H1 (cell line): ENCODE measurements at regions not wholly inside any gene's neighbourhood (a gene's known extent, or its start where the extent isn't known, plus 50 kb on each side); places are given as distances from the start of the nearest gene placed in this dataset.

Source experiments
- CTCF ChIA-PET: fragments of 300-600 bp; sonication (Branson Sonifier 250); formaldehyde crosslinking; loops from one replicate; lab custom pipeline; 2021; ENCODE audit not compliant: partially characterized antibody; lab: Charles Lee
- POLR2A ChIA-PET: fragments of 300-600 bp; sonication (Branson Sonifier 250); formaldehyde crosslinking; loops from one replicate; lab custom pipeline; 2021; ENCODE audit warnings: inconsistent platforms; ENCODE audit not compliant: partially characterized antibody; lab: Charles Lee
- DNase-seq, 2 experiments: peaks; one replicate each; pipeline versions ENCODE4 v3.0.0 to v3.0.0-alpha.2; 2010 to 2022; ENCODE audit warnings: low spot score in 2 of 2, low read depth in 1 of 2, mixed read lengths in 1 of 2
- FAIRE-seq: peaks from 2 replicates; lab custom pipeline; 2011; peaks lifted over from hg19 to GRCh38; lab: Jason Lieb, UNC
- H2AFZ ChIP-seq: 2 replicates; pipeline ENCODE4 v1.8.1; 2012; ENCODE audit warnings: low read length, inconsistent platforms
- H2AK5ac ChIP-seq: 2 replicates; pipeline ENCODE4 v1.6.1; 2013; ENCODE audit warnings: low read depth, low read length
- H2BK120ac ChIP-seq: replicated peaks from 2 replicates; pipeline ENCODE3; 2013; ENCODE audit warnings: low read depth, low read length, inconsistent platforms
- H2BK12ac ChIP-seq: 2 replicates; pipeline ENCODE4 v1.6.1; 2013; ENCODE audit warnings: low read depth, low read length
- H2BK15ac ChIP-seq: 2 replicates; pipeline ENCODE4 v1.6.1; 2013; ENCODE audit warnings: low read length
- H2BK20ac ChIP-seq: 2 replicates; pipeline ENCODE4 v1.6.1; 2013; ENCODE audit warnings: low read length
- H2BK5ac ChIP-seq: 2 replicates; pipeline ENCODE4 v1.6.1; 2013; ENCODE audit warnings: low read depth, low read length
- H3K14ac ChIP-seq: 2 replicates; pipeline ENCODE4 v1.6.1; 2013; ENCODE audit warnings: inconsistent platforms; ENCODE audit not compliant: insufficient read length
- H3K18ac ChIP-seq: 2 replicates; pipeline ENCODE4 v1.6.1; 2013; ENCODE audit warnings: low read length; ENCODE audit errors: extremely low read depth
- H3K23ac ChIP-seq: 2 replicates; pipeline ENCODE4 v1.6.1; 2013; ENCODE audit warnings: inconsistent platforms; ENCODE audit not compliant: insufficient read length
- H3K23me2 ChIP-seq: 2 replicates; pipeline ENCODE4 v1.6.1; 2013; ENCODE audit warnings: low read depth, low read length
- H3K27ac ChIP-seq: 2 replicates; pipeline ENCODE4 v1.6.1; 2011; ENCODE audit warnings: low read depth, low read length, inconsistent platforms
- H3K27me3 ChIP-seq, 4 experiments: replicated peaks in 1 of 4; 1 replicate in 1 of 4; 2 replicates in 3 of 4; pipeline versions ENCODE4 v1.6.1 to v1.8.1; 2011 to 2013; ENCODE audit warnings: low read length in 3 of 4, mild to moderate bottlenecking in 3 of 4, inconsistent platforms in 2 of 4, mixed read lengths in 2 of 4, moderate library complexity in 1 of 4; ENCODE audit not compliant: control insufficient read depth in 3 of 4, insufficient read depth in 3 of 4; ENCODE audit errors: extremely low read depth in 1 of 4
- H3K36me3 ChIP-seq, 4 experiments: 2 replicates each; pipeline versions ENCODE4 v1.6.1 to v1.8.1; 2011 to 2013; ENCODE audit warnings: mild to moderate bottlenecking in 4 of 4, low read length in 3 of 4, moderate library complexity in 2 of 4, control low read depth in 1 of 4, inconsistent platforms in 1 of 4; ENCODE audit not compliant: insufficient read depth in 4 of 4, control insufficient read depth in 2 of 4
- H3K4ac ChIP-seq: replicated peaks from 2 replicates; pipeline ENCODE3; 2013; ENCODE audit warnings: low read length, low read depth, mixed read lengths, inconsistent platforms; ENCODE audit not compliant: insufficient read length
- H3K4me1 ChIP-seq, 4 experiments: replicated peaks in 1 of 4; 1 replicate in 1 of 4; 2 replicates in 3 of 4; pipeline versions ENCODE4 v1.6.1 to v1.8.1; 2011 to 2013; ENCODE audit warnings: low read length in 3 of 4, inconsistent platforms in 2 of 4, mixed read lengths in 1 of 4; ENCODE audit not compliant: insufficient read depth in 4 of 4, control insufficient read depth in 3 of 4
- H3K4me2 ChIP-seq, 2 experiments: 2 replicates each; pipeline versions ENCODE4 v1.6.1 to v1.8.1; 2011 to 2013; ENCODE audit warnings: low read depth in 2 of 2, low read length in 2 of 2, control low read depth in 1 of 2, inconsistent platforms in 1 of 2, mild to moderate bottlenecking in 1 of 2; ENCODE audit not compliant: insufficient read depth in 1 of 2
- H3K4me3 ChIP-seq, 4 experiments: fragments of 200-600, 300-600 bp in 1 of 4; sonication (generic), shearing (Covaris generic), sonication (Bioruptor Twin) in 1 of 4; 2 replicates each; pipeline versions ENCODE4 v1.5.1 to v1.8.1; 2011 to 2016; ENCODE audit warnings: low read length in 4 of 4, low read depth in 3 of 4, control low read depth in 2 of 4, inconsistent platforms in 2 of 4, mild to moderate bottlenecking in 2 of 4, mixed read lengths in 1 of 4, moderate library complexity in 1 of 4; ENCODE audit not compliant: insufficient read depth in 2 of 4; ENCODE audit errors: extremely low read depth in 1 of 4
- H3K56ac ChIP-seq: replicated peaks from 2 replicates; pipeline ENCODE3; 2013; ENCODE audit warnings: low read depth, mild to moderate bottlenecking, mixed read lengths, low read length, inconsistent platforms; ENCODE audit not compliant: insufficient read length
- H3K79me1 ChIP-seq: 2 replicates; pipeline ENCODE4 v1.6.1; 2013; ENCODE audit warnings: low read depth, low read length, control low read depth
- H3K79me2 ChIP-seq, 2 experiments: 2 replicates each; pipeline versions ENCODE4 v1.6.1 to v1.8.1; 2012 to 2013; ENCODE audit warnings: low read length in 2 of 2, mild to moderate bottlenecking in 2 of 2, inconsistent platforms in 1 of 2; ENCODE audit not compliant: insufficient read depth in 2 of 2, control insufficient read depth in 1 of 2
- H3K9ac ChIP-seq, 4 experiments: replicated peaks in 1 of 4; 1 replicate in 1 of 4; 2 replicates in 3 of 4; pipeline versions ENCODE4 v1.6.1 to v1.8.1; 2011 to 2013; ENCODE audit warnings: low read depth in 3 of 4, low read length in 3 of 4, control low read depth in 2 of 4, mild to moderate bottlenecking in 2 of 4, moderate library complexity in 2 of 4, inconsistent platforms in 1 of 4; ENCODE audit errors: extremely low read depth in 1 of 4
- H3K9me3 ChIP-seq, 2 experiments: 2 replicates each; pipeline versions ENCODE4 v1.6.1 to v1.8.1; 2012 to 2013; ENCODE audit warnings: mild to moderate bottlenecking in 2 of 2, moderate library complexity in 2 of 2, control low read depth in 1 of 2, inconsistent platforms in 1 of 2, low read depth in 1 of 2, low read length in 1 of 2, mixed read lengths in 1 of 2; ENCODE audit not compliant: insufficient read depth in 2 of 2
- H4K20me1 ChIP-seq, 2 experiments: replicated peaks in 1 of 2; 2 replicates each; pipeline versions ENCODE3 to v1.8.1; 2011 to 2013; ENCODE audit warnings: inconsistent platforms in 2 of 2, low read length in 2 of 2, mild to moderate bottlenecking in 1 of 2; ENCODE audit not compliant: insufficient read depth in 2 of 2, control insufficient read depth in 1 of 2
- H4K5ac ChIP-seq: 2 replicates; pipeline ENCODE4 v1.6.1; 2013; ENCODE audit warnings: low read length, low read depth, mixed read lengths, inconsistent platforms; ENCODE audit not compliant: insufficient read length
- H4K8ac ChIP-seq: 2 replicates; pipeline ENCODE4 v1.8.0; 2013; ENCODE audit warnings: mild to moderate bottlenecking, moderate library complexity, low read length, inconsistent platforms; ENCODE audit not compliant: insufficient read depth; ENCODE audit errors: extremely low read depth
- H4K91ac ChIP-seq: replicated peaks from 2 replicates; pipeline ENCODE3; 2013; ENCODE audit warnings: low read length, mixed read lengths, inconsistent platforms; ENCODE audit not compliant: insufficient read length
- CBX5 ChIP-seq: fragments of 300-800, 300-1000 bp; sonication (generic); IDR thresholded peaks from 2 replicates; pipeline ENCODE4 v1.7.1; 2016; ENCODE audit warnings: antibody characterized with exemption, low read length, low read depth
- FOSL1 ChIP-seq: IDR thresholded peaks from 2 replicates; pipeline ENCODE4 v1.6.1; 2011; ENCODE audit warnings: mild to moderate bottlenecking, low read depth, low read length, moderate library complexity; ENCODE audit not compliant: insufficient read depth
- HDAC2 ChIP-seq, 2 experiments: fragments of 300-600 bp in 1 of 2; sonication (generic) in 1 of 2; IDR thresholded peaks; 2 replicates each; pipeline ENCODE4 v1.6.1; 2011 to 2012; ENCODE audit warnings: low read depth in 2 of 2, low read length in 2 of 2, mild to moderate bottlenecking in 2 of 2, moderate library complexity in 2 of 2, borderline replicate concordance in 1 of 2, inconsistent platforms in 1 of 2
- HDAC6 ChIP-seq: IDR thresholded peaks from one replicate; pipeline ENCODE4 v1.7.1; 2012; ENCODE audit warnings: low read depth, mild to moderate bottlenecking, inconsistent platforms, low read length, moderate library complexity
- NANOG ChIP-seq: IDR thresholded peaks from 2 replicates; pipeline ENCODE4 v1.6.1; 2011; ENCODE audit warnings: low read length, low read depth, mild to moderate bottlenecking, inconsistent platforms; ENCODE audit not compliant: insufficient read depth, poor library complexity, severe bottlenecking
- POLR2AphosphoS5 ChIP-seq: IDR thresholded peaks from 2 replicates; pipeline ENCODE4 v1.6.1; 2011; ENCODE audit warnings: low read depth, low read length
- RNF2 ChIP-seq: fragments of 200-900, 300-1000 bp; sonication (generic); IDR thresholded peaks from 2 replicates; pipeline ENCODE4 v1.7.1; 2016; ENCODE audit warnings: borderline replicate concordance, low read depth, mild to moderate bottlenecking, antibody characterized with exemption, low read length; ENCODE audit not compliant: poor library complexity, severe bottlenecking; ENCODE audit errors: missing control alignments
- RXRA ChIP-seq: IDR thresholded peaks from 2 replicates; pipeline ENCODE4 v1.6.1; 2011; ENCODE audit warnings: low read depth, mild to moderate bottlenecking, low read length, moderate library complexity; ENCODE audit not compliant: insufficient read depth
- WGBS, 2 experiments: shearing (Covaris generic) in 1 of 2; methylation state at CpG; one replicate each; pipeline versions ENCODE4 v1.1.6 to v1.1.7; 2013 to 2015; ENCODE audit warnings: low lambda C conversion rate in 2 of 2, mixed read lengths in 2 of 2, inconsistent platforms in 1 of 2, low coverage in 1 of 2, missing lambda C conversion rate in 1 of 2; ENCODE audit not compliant: insufficient replicate concordance in 2 of 2, insufficient coverage in 1 of 2, insufficient read length in 1 of 2; ENCODE audit errors: extremely low coverage in 1 of 2, missing lambda C conversion rate in 1 of 2; 5-methylcytosine and 5-hydroxymethylcytosine counted together

DNA sequence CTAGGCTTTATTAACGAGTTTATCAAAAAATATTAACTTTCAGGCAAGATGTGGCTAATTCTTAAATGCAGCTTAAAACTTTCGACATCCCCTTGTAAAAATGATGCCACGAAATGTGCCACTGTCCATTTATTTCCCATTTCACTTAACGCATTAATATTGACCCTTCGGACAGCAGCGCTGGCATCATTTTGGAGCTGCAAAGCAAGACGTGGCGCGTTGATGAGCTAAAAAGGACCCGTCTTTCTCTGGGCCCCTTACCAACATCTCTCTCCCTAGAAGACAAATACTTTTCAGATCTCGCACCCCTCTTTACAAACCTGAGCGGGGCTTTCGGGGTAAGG, 367.9 kb downstream of the MTX2 start:
- no peak for FAIRE-seq
- Histone ChIP-seq H3K27ac (no peak overlapping the region), H3K9ac (no peak overlapping the region; a peak in 1 of 7 replicates)

More for the DNA sequence above, 367.9 kb downstream of the MTX2 start:
- Histone ChIP-seq H3K79me1 (no peaks in the 10 kb centered on the region), H2BK12ac (no peak overlapping the region), H3K4me2 (peak overlapping the region; percentile 57 to 69), H3K18ac (no peak overlapping the region; the same call in 1 of the 2 replicates), H3K23me2 (peaks cover 3% of the 10 kb centered on the region; the same call in 1 of the 2 replicates), H2AK5ac (no peak overlapping the region), H3K36me3 (no peaks in the 10 kb centered on the region), H2BK20ac (no peak overlapping the region), H3K56ac (no peak overlapping the region), H2BK5ac (no peak overlapping the region), H3K14ac (no peak overlapping the region), H3K79me2 (no peaks in the 10 kb centered on the region), H3K23ac (no peak overlapping the region), H4K8ac (no peak overlapping the region)
- no peak for TF ChIP-seq RXRA
- TF ChIP-seq HDAC2 (IDR thresholded peaks at IDR 0.05; ENCODE audit: borderline replicate concordance in 1 of 2, low read depth in 2 of 2, low read length in 2 of 2) = no peak
- no peak for TF ChIP-seq FOSL1
- no peak for TF ChIP-seq POLR2AphosphoS5
- TF ChIP-seq NANOG = no peak
- TF ChIP-seq CBX5 = no peak
- TF ChIP-seq RNF2 = no peak
- TF ChIP-seq HDAC6 = no peak
- TF ChIP-seq, all 59 proteins: peak for 0
- POLR2A ChIA-PET = interaction anchor here (0.7 kb wide), 1 partner anchor 18 kb away, joined by 3 read pairs; no protein-coding TSS in a partner anchor
- Histone ChIP-seq H2BK120ac (no peak overlapping the region), H3K4me1 (peaks cover 0 to 5% (median 0%) of the 10 kb centered on the region in 4 experiments; a peak in 2 of 7 replicates), H3K9me3 (no peaks in the 10 kb centered on the region), H2BK15ac (no peak overlapping the region), H4K91ac (no peak overlapping the region), H3K27me3 (peaks cover 12 to 35% (median 20%) of the 10 kb centered on the region in 4 experiments), H4K5ac (no peak overlapping the region), H2AFZ (0 out of 2 replicates have a peak overlapping the region, but pooled peaks have one; percentile 24), H4K20me1 (no peaks in the 10 kb centered on the region), H3K4ac (no peak overlapping the region), H3K4me3 (peak overlapping the region; percentile 34 to 68 (median 45))
- CTCF ChIA-PET = interaction anchor here (0.7 to 13.2 kb wide), 23 partner anchors 8 to 526 kb away, joined by 3 to 119 read pairs (median 4); no protein-coding TSS in a partner anchor
- WGBS, 2 experiments = 19% methylated on average over 13 of the region's 13 CpGs; no CpG with 5 or more reads in 1 of the 2 experiments
- DNase-seq = no peak
